ENCODE measurements at regions not wholly inside any gene's neighbourhood (a gene's known extent, or its start where the extent isn't known, plus 50 kb on each side); places are given as distances from the start of the nearest gene placed in this dataset.
A peak's percentile ranks its signal among the peaks of the same experiment; 100 is the strongest.

- Histone ChIP-seq H3K9ac (ENCODE audit: low read length) (no peak overlapping the region), H3K4me1 (ENCODE audit: control insufficient read depth in 1 of 2, insufficient read depth in 2 of 2, low read length in 2 of 2) (no peaks in the 10 kb centered on the region), H3K4me3 (replicated peaks in 1 of 2; ENCODE audit: low read depth in 1 of 2, low read length in 2 of 2) (no peak overlapping the region), H3K27ac (ENCODE audit: low read depth, low read length) (no peak overlapping the region), H3K4me2 (ENCODE audit: low read length) (no peak overlapping the region), H3K9me3 (ENCODE audit: control insufficient read depth in 1 of 2, insufficient read depth in 1 of 2, low read depth in 1 of 2, low read length in 2 of 2) (no peaks in the 10 kb centered on the region), H3K36me3 (ENCODE audit: control insufficient read depth in 1 of 2, insufficient read depth in 2 of 2, low read length in 2 of 2) (no peaks in the 10 kb centered on the region), H3K79me2 (ENCODE audit: insufficient read depth, low read length) (no peaks in the 10 kb centered on the region), H3K9me2 (ENCODE audit: insufficient read depth) (no peaks in the 10 kb centered on the region), H2AFZ (ENCODE audit: low read depth, low read length, poor library complexity, severe bottlenecking) (peak overlapping the region; percentile 10), H3K27me3 (ENCODE audit: insufficient read depth, low read length) (no peaks in the 10 kb centered on the region), H4K20me1 (ENCODE audit: insufficient read depth) (no peaks in the 10 kb centered on the region)
- no TSS peak for BruUV-seq (replicated peaks)
- ChIA-PET RAD21 (ENCODE audit: low non-redundant PET in 1 of 2, low total read pairs in 2 of 2, uncharacterized antibody in 2 of 2, unreplicated experiment in 2 of 2) (no interaction called here), POLR2A (no interaction called here), CTCF (no interaction called here)
- no peak for DNase-seq (ENCODE audit: low read depth, low spot score)
- no peak for ATAC-seq
- peak; percentile 81 for TF ChIP-seq CEBPB (IDR thresholded peaks at IDR 0.05; ENCODE audit: low read depth)
- no peak for TF ChIP-seq POLR2AphosphoS5 (IDR thresholded peaks at IDR 0.05; ENCODE audit: low read depth, low read length)
- intact Hi-C loops (cut with micrococcal nuclease): no loop called here
Measured at GRCh38 chr4:102439236-102439614, 61.9 kb upstream of the NFKB1 start.

- ChIA-PET POLR2A (no interaction called here), CTCF (no interaction called here), RAD21 (ENCODE audit: low non-redundant PET in 1 of 2, low total read pairs in 2 of 2, uncharacterized antibody in 2 of 2, unreplicated experiment in 2 of 2) (no interaction called here)
- intact Hi-C loops (cut with micrococcal nuclease): no loop called here
- no TSS peak for BruUV-seq (replicated peaks)
- no peak overlapping the region for H3K4me3 ChIP-seq (replicated peaks in 1 of 2; ENCODE audit: low read depth in 1 of 2, low read length in 2 of 2)
- H3K4me1 ChIP-seq (ENCODE audit: control insufficient read depth in 1 of 2, insufficient read depth in 2 of 2, low read length in 2 of 2): no peaks in the 10 kb centered on the region
- ATAC-seq (no peak), DNase-seq (ENCODE audit: low read depth, low spot score) (no peak)
- no peak overlapping the region for H3K9ac ChIP-seq (ENCODE audit: low read length)
- no peaks in the 10 kb centered on the region for H3K79me2 ChIP-seq (ENCODE audit: insufficient read depth, low read length)
- H3K4me2 ChIP-seq (ENCODE audit: low read length): no peak overlapping the region
- TF ChIP-seq FOSL1 (IDR thresholded peaks at IDR 0.05; ENCODE audit: low read depth) (no peak), ZFX (IDR thresholded peaks at IDR 0.05) (no peak), CBX3 (IDR thresholded peaks at IDR 0.05; ENCODE audit: low read depth) (no peak), CEBPB (IDR thresholded peaks at IDR 0.05; ENCODE audit: low read depth) (no peak), SRF (IDR thresholded peaks at IDR 0.05; ENCODE audit: low read depth) (no peak)
- TF ChIP-seq, protein P1, sequence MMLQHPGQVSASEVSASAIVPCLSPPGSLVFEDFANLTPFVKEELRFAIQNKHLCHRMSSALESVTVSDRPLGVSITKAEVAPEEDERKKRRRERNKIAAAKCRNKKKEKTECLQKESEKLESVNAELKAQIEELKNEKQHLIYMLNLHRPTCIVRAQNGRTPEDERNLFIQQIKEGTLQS (IDR thresholded peaks at IDR 0.05): no peak
- TF ChIP-seq, protein P2, sequence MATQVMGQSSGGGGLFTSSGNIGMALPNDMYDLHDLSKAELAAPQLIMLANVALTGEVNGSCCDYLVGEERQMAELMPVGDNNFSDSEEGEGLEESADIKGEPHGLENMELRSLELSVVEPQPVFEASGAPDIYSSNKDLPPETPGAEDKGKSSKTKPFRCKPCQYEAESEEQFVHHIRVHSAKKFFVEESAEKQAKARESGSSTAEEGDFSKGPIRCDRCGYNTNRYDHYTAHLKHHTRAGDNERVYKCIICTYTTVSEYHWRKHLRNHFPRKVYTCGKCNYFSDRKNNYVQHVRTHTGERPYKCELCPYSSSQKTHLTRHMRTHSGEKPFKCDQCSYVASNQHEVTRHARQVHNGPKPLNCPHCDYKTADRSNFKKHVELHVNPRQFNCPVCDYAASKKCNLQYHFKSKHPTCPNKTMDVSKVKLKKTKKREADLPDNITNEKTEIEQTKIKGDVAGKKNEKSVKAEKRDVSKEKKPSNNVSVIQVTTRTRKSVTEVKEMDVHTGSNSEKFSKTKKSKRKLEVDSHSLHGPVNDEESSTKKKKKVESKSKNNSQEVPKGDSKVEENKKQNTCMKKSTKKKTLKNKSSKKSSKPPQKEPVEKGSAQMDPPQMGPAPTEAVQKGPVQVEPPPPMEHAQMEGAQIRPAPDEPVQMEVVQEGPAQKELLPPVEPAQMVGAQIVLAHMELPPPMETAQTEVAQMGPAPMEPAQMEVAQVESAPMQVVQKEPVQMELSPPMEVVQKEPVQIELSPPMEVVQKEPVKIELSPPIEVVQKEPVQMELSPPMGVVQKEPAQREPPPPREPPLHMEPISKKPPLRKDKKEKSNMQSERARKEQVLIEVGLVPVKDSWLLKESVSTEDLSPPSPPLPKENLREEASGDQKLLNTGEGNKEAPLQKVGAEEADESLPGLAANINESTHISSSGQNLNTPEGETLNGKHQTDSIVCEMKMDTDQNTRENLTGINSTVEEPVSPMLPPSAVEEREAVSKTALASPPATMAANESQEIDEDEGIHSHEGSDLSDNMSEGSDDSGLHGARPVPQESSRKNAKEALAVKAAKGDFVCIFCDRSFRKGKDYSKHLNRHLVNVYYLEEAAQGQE (IDR thresholded peaks at IDR 0.05; ENCODE audit: low read depth): no peak
- no peak overlapping the region for H3K27ac ChIP-seq (ENCODE audit: low read depth, low read length)
- H3K27me3 ChIP-seq (ENCODE audit: insufficient read depth, low read length): no peaks in the 10 kb centered on the region
- no peaks in the 10 kb centered on the region for H3K36me3 ChIP-seq (ENCODE audit: control insufficient read depth in 1 of 2, insufficient read depth in 2 of 2, low read length in 2 of 2)
- H2AFZ ChIP-seq (ENCODE audit: low read depth, low read length, poor library complexity, severe bottlenecking): no peak overlapping the region
- H3K9me2 ChIP-seq (ENCODE audit: insufficient read depth): no peaks in the 10 kb centered on the region
- H3K9me3 ChIP-seq (ENCODE audit: control insufficient read depth in 1 of 2, insufficient read depth in 1 of 2, low read depth in 1 of 2, low read length in 2 of 2): no peaks in the 10 kb centered on the region
- H4K20me1 ChIP-seq (ENCODE audit: insufficient read depth): no peaks in the 10 kb centered on the region
Measured at GRCh38 chr4:102439812-102440211, 61.3 kb upstream of the NFKB1 start.
